Bronchial epithelial cell (primary cell): ENCODE measurements at regions not wholly inside any gene's neighbourhood (a gene's known extent, or its start where the extent isn't known, plus 50 kb on each side); places are given as distances from the start of the nearest gene placed in this dataset.

Experiments used
- DNase-seq: peaks from one replicate; pipeline ENCODE4 v3.0.0-alpha.2; 2010; ENCODE audit warnings: low read depth
- FAIRE-seq: peaks from 2 replicates; lab custom pipeline; 2011; peaks lifted over from hg19 to GRCh38; lab: Jason Lieb, UNC
- H3K27me3 ChIP-seq: 2 replicates; pipeline ENCODE4 v1.5.1; 2011; ENCODE audit warnings: low read length; ENCODE audit not compliant: control insufficient read depth, insufficient read depth
- H3K36me3 ChIP-seq: 2 replicates; pipeline ENCODE4 v1.5.1; 2011; ENCODE audit warnings: low read length; ENCODE audit not compliant: control insufficient read depth, insufficient read depth
- H3K4me3 ChIP-seq: 2 replicates; pipeline ENCODE4 v1.5.1; 2011; ENCODE audit warnings: mild to moderate bottlenecking, low read depth, low read length, control low read depth
- TF ChIP-seq, protein P1 (sequence below): IDR thresholded peaks from 2 replicates; pipeline ENCODE4 v1.5.1; 2011; ENCODE audit warnings: mild to moderate bottlenecking, moderate library complexity, low read length, control low read depth, inconsistent platforms; ENCODE audit not compliant: insufficient read depth, severe bottlenecking

GRCh38 chr2:220263300-220263699 is 635.9 kb downstream of the SLC4A3 start:
- Histone ChIP-seq H3K4me3 (no peak overlapping the region), H3K27me3 (no peaks in the 10 kb centered on the region), H3K36me3 (no peaks in the 10 kb centered on the region)
- TF ChIP-seq, protein P1, sequence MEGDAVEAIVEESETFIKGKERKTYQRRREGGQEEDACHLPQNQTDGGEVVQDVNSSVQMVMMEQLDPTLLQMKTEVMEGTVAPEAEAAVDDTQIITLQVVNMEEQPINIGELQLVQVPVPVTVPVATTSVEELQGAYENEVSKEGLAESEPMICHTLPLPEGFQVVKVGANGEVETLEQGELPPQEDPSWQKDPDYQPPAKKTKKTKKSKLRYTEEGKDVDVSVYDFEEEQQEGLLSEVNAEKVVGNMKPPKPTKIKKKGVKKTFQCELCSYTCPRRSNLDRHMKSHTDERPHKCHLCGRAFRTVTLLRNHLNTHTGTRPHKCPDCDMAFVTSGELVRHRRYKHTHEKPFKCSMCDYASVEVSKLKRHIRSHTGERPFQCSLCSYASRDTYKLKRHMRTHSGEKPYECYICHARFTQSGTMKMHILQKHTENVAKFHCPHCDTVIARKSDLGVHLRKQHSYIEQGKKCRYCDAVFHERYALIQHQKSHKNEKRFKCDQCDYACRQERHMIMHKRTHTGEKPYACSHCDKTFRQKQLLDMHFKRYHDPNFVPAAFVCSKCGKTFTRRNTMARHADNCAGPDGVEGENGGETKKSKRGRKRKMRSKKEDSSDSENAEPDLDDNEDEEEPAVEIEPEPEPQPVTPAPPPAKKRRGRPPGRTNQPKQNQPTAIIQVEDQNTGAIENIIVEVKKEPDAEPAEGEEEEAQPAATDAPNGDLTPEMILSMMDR = no peak
- DNase-seq (no peak), FAIRE-seq (no peak)

DNA sequence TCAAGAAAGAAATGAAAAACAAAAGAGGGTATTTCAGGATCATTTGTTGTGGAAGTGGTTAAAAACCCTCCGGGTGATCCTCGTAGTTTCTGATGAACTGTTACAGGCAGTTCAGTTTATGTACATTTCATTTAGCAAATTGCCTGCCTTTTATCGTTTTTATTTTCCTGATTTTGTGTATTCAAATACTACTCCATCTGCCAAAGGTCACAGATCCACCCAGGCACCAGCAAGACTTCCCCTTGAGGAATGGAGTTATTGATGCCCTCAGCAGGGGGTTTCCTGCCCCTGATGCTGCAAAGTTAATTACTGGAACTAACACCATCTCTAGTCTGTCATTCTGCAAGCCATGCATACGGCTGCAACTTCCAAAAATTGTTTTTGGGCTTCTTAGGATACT is 641.9 kb downstream of the SLC4A3 start:
- TF ChIP-seq, protein P1 = no peak
- no peaks in the 10 kb centered on the region for H3K27me3 ChIP-seq
- no peak for FAIRE-seq
- DNase-seq = no peak
- no peak overlapping the region for H3K4me3 ChIP-seq
- H3K36me3 ChIP-seq = no peaks in the 10 kb centered on the region

DNA sequence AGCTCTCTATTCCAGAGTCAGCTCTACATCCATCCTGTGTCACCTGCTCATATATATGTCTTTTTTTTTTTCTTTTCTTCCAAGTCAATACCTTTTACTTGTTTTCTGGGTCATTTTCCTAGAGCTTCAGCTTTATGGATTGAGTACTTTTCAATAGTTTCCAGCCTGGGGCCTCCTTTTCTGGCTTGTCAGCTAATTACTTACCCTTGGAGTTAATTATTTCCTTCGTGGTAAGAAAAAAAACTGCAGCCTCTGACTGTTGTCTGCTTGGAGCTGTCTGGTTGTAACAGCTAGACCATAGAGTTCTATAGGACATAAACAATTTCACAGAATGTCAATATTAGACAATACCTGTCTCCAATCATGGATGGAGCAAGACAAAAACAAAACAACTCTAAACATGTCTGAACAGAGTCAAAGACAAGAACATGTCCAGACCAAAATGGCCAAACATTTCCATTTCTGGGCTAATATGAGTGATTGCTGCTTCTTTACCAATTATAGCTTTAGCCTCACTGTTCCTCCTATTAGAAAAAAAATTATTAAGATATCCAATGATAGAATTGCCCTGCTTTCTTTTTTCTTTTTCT is 643.1 kb downstream of the SLC4A3 start:
- DNase-seq (peak; percentile 90), FAIRE-seq (no peak)
- TF ChIP-seq, protein P1 = no peak
- Histone ChIP-seq H3K36me3 (no peaks in the 10 kb centered on the region), H3K4me3 (no peak overlapping the region), H3K27me3 (no peaks in the 10 kb centered on the region)

DNA sequence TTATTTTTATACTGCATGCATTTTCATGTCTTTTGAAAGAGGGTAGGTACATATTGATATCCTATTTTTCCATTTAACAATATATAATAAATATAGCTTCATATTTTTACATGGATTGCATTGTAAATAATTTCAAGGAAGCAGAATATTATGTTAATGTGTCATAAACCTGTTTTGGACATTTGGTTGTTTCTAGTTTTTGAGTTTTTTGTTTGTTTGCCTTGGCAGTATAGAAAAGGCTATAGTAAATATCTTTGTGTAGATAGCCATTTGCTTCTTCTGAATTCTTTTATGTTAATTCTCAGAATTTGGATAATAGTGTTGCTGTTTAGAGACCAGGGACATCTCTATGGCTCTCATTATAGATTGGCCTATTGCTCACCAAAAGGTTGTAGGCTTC is 645.2 kb downstream of the SLC4A3 start:
- Histone ChIP-seq H3K4me3 (no peak overlapping the region), H3K36me3 (no peaks in the 10 kb centered on the region), H3K27me3 (no peaks in the 10 kb centered on the region)
- no peak for DNase-seq
- TF ChIP-seq, protein P1 = no peak
- FAIRE-seq = no peak

DNA sequence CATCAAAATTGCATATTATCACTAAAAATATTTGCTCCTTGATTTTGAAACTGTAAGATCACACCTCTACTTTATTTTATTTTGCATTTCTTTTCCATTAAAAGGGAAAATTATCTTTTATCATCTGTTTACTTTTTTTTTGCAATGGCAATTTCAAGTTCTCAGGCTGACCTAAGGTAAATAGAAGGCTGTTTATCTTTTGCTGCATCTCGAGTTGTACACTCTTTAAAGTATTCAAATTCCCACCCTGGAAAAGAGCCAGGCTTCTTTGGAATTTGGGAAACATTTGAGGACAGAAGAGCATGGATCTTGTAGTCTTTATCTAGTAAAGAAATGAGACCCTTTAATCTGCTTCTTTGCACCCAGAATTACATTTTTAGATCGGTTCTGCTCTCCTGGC is 645.7 kb downstream of the SLC4A3 start:
- no peak overlapping the region for H3K4me3 ChIP-seq
- TF ChIP-seq, protein P1 = no peak
- DNase-seq (no peak), FAIRE-seq (no peak)
- no peaks in the 10 kb centered on the region for H3K36me3 ChIP-seq
- no peaks in the 10 kb centered on the region for H3K27me3 ChIP-seq

DNA sequence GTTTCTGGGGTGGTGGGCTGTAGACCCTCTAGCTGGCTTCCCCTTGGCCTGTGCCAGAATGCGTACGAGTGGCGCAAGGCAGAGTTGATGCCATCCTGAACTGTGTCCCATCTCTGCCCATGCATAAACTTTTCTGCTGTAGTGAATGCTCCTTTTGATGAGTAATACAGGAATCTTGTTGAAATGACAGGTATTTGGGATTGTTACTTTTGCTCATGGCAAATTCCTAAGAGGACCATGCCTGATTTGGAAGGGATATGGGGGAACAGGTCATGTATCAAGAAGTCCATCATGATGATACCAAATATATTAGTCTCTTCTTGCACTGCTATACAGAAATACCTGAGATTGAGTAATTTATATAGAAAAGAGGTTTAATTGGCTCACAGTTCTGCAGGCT is 648.0 kb downstream of the SLC4A3 start:
- TF ChIP-seq, protein P1 = no peak

More for the DNA sequence above, 648.0 kb downstream of the SLC4A3 start:
- FAIRE-seq = no peak
- Histone ChIP-seq H3K36me3 (no peaks in the 10 kb centered on the region), H3K4me3 (no peak overlapping the region), H3K27me3 (no peaks in the 10 kb centered on the region)
- DNase-seq = peak; percentile 73
